ENCODE measurements at regions not wholly inside any gene's neighbourhood (a gene's known extent, or its start where the extent isn't known, plus 50 kb on each side); places are given as distances from the start of the nearest gene placed in this dataset.

DNA sequence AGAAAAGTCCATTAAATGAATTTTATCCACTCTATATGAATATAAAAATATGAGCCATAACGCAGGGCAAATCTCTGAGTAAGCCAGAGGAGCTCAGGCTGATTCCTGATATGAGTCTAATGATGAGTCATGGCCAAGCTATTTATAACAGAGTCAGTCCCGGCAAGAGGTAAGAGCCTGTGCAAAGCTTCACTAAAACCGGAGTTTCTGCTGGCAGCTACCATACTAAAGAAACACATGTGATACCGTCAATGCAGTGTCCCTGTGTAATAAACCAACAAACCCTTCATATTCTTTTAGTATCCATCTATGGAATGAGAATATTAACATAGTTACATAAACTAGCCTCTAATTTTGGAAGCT is 319.4 kb downstream of the KCNC2 start:
- H3K9me3 Mint-ChIP-seq, result peaks cover 4% of the 10 kb centered on the region
- ATAC-seq (peak; percentile 94), DNase-seq (peak; percentile 28)
- intact Hi-C loops (cut with micrococcal nuclease), result no loop called here
- TF ChIP-seq CTCF (IDR thresholded peaks at IDR 0.05), result no peak
- peaks cover 19% of the 10 kb centered on the region for H3K4me1 Mint-ChIP-seq (ENCODE audit: low read depth)
- no peaks in the 10 kb centered on the region for H3K27me3 Mint-ChIP-seq
- no peaks in the 10 kb centered on the region for H3K36me3 Mint-ChIP-seq (ENCODE audit: low read depth)
- ChIA-PET POLR2A (interaction anchor here (0.6 kb wide), 1 partner anchor 351 kb away, joined by 3 read pairs; no protein-coding TSS in a partner anchor), CTCF (interaction anchor here (1.7 kb wide), 1 partner anchor 8 kb away, joined by 5 read pairs; no protein-coding TSS in a partner anchor)
- no peak overlapping the region for H3K4me3 Mint-ChIP-seq
- H3K27ac Mint-ChIP-seq, result no peak overlapping the region

GRCh38 chr12:74891083-74891668 is 318.5 kb downstream of the KCNC2 start:
- Mint-ChIP-seq H3K36me3 (ENCODE audit: low read depth) (no peaks in the 10 kb centered on the region), H3K9me3 (peaks cover 4% of the 10 kb centered on the region), H3K27ac (no peak overlapping the region), H3K27me3 (no peaks in the 10 kb centered on the region), H3K4me1 (ENCODE audit: low read depth) (peaks cover 19% of the 10 kb centered on the region), H3K4me3 (no peak overlapping the region)
- no peak for ATAC-seq
- intact Hi-C loops (cut with micrococcal nuclease), result no loop called here
- TF ChIP-seq CTCF (IDR thresholded peaks at IDR 0.05), result no peak
- ChIA-PET CTCF (interaction anchor here (1.7 kb wide), 1 partner anchor 9 kb away, joined by 5 read pairs; no protein-coding TSS in a partner anchor), POLR2A (no interaction called here)
- DNase-seq, result no peak

GRCh38 chr12:74892057-74892633 is 317.5 kb downstream of the KCNC2 start:
- H3K36me3 Mint-ChIP-seq (ENCODE audit: low read depth), result no peaks in the 10 kb centered on the region
- POLR2A ChIA-PET, result no interaction called here
- peaks cover 4% of the 10 kb centered on the region for H3K9me3 Mint-ChIP-seq
- intact Hi-C loops (cut with micrococcal nuclease), result no loop called here
- H3K4me3 Mint-ChIP-seq, result no peak overlapping the region
- CTCF ChIA-PET, result no interaction called here
- no peak for TF ChIP-seq CTCF (IDR thresholded peaks at IDR 0.05)
- DNase-seq (no peak), ATAC-seq (no peak)
- no peak overlapping the region for H3K27ac Mint-ChIP-seq
- peaks cover 19% of the 10 kb centered on the region for H3K4me1 Mint-ChIP-seq (ENCODE audit: low read depth)
- H3K27me3 Mint-ChIP-seq, result no peaks in the 10 kb centered on the region

GRCh38 chr12:74896186-74896585 is 313.5 kb downstream of the KCNC2 start:
- CTCF ChIA-PET, result interaction anchor here (0.9 kb wide), 1 partner anchor 9 kb away, joined by 3 read pairs; no protein-coding TSS in a partner anchor
- H3K4me3 Mint-ChIP-seq, result no peak overlapping the region
- no peak overlapping the region for H3K27ac Mint-ChIP-seq
- TF ChIP-seq CTCF (IDR thresholded peaks at IDR 0.05), result no peak
- DNase-seq (no peak), ATAC-seq (no peak)
- H3K36me3 Mint-ChIP-seq (ENCODE audit: low read depth), result no peaks in the 10 kb centered on the region
- peaks cover 4% of the 10 kb centered on the region for H3K9me3 Mint-ChIP-seq
- no peaks in the 10 kb centered on the region for H3K27me3 Mint-ChIP-seq
- POLR2A ChIA-PET, result no interaction called here
- intact Hi-C loops (cut with micrococcal nuclease), result no loop called here
- H3K4me1 Mint-ChIP-seq (ENCODE audit: low read depth), result peaks cover 36% of the 10 kb centered on the region

- ChIA-PET POLR2A (no interaction called here), CTCF (no interaction called here)
- Mint-ChIP-seq H3K4me3 (peak overlapping the region; percentile 1), H3K4me1 (ENCODE audit: low read depth) (peaks cover 27% of the 10 kb centered on the region), H3K27me3 (no peaks in the 10 kb centered on the region), H3K9me3 (peaks cover 4% of the 10 kb centered on the region), H3K36me3 (ENCODE audit: low read depth) (no peaks in the 10 kb centered on the region), H3K27ac (peak overlapping the region; percentile 30)
- intact Hi-C loops (cut with micrococcal nuclease), result no loop called here
- no peak for TF ChIP-seq CTCF (IDR thresholded peaks at IDR 0.05)
- ATAC-seq (peak; percentile 64), DNase-seq (peak; percentile 12)
Measured at GRCh38 chr12:74897425-74898211, 312.0 kb downstream of the KCNC2 start.

All from activated CD8-positive, alpha-beta T cell treated with anti-CD3 and anti-CD28 coated beads for 36 hours (primary cell).